AG09319 (cell line): ENCODE measurements at regions not wholly inside any gene's neighbourhood (a gene's known extent, or its start where the extent isn't known, plus 50 kb on each side); places are given as distances from the start of the nearest gene placed in this dataset.

Source experiments
- DNase-seq: peaks from one replicate; pipeline ENCODE4 v3.0.0-alpha.2; 2010; ENCODE audit warnings: low read depth; ENCODE audit errors: extremely low read depth
- CTCF ChIP-seq: IDR thresholded peaks from 2 replicates; pipeline ENCODE4 v1.5.1; 2011; ENCODE audit warnings: low read depth, mild to moderate bottlenecking, inconsistent platforms, low read length, moderate library complexity

- no peak for DNase-seq
- no peak for TF ChIP-seq CTCF
Observed at GRCh38 chr3:34247401-34247800, 449.0 kb downstream of the PDCD6IP start.

GRCh38 chr3:34248352-34248751, 449.9 kb downstream of the PDCD6IP start:
- DNase-seq: no peak
- TF ChIP-seq CTCF: no peak

GRCh38 chr3:34254285-34254684, 455.9 kb downstream of the PDCD6IP start:
- DNase-seq: no peak
- no peak for TF ChIP-seq CTCF

- TF ChIP-seq CTCF: no peak
- no peak for DNase-seq
Observed at GRCh38 chr3:34256021-34256420, 457.6 kb downstream of the PDCD6IP start.

GRCh38 chr3:34256791-34257190, 458.4 kb downstream of the PDCD6IP start:
- no peak for TF ChIP-seq CTCF
- DNase-seq: no peak

GRCh38 chr3:34258271-34258998, 460.0 kb downstream of the PDCD6IP start:
- TF ChIP-seq CTCF: no peak
- DNase-seq: no peak

- DNase-seq: no peak
- TF ChIP-seq CTCF: peak; percentile 67
Observed at GRCh38 chr3:34260271-34261000, 462.0 kb downstream of the PDCD6IP start.
